GM12878 (cell line): ENCODE measurements at regions not wholly inside any gene's neighbourhood (a gene's known extent, or its start where the extent isn't known, plus 50 kb on each side); places are given as distances from the start of the nearest gene placed in this dataset.

Experiments used
- CEBPB ChIP-seq, 2 experiments: fragments of 150-350 bp in 1 of 2; IDR thresholded peaks; 2 replicates each; pipeline ENCODE4 v1.6.1; 2012 to 2014; ENCODE audit warnings: low read depth in 2 of 2, low read length in 2 of 2, borderline replicate concordance in 1 of 2, inconsistent platforms in 1 of 2
- CTCF ChIP-seq, 3 experiments: IDR thresholded peaks in 2 of 3; conservative IDR thresholded peaks in 1 of 3; 2 replicates each; pipeline ENCODE4 v1.5.1; 2011; ENCODE audit warnings: low read depth in 3 of 3, low read length in 3 of 3, mild to moderate bottlenecking in 3 of 3, control low read depth in 2 of 3, moderate library complexity in 2 of 3, inconsistent platforms in 1 of 3, mixed read lengths in 1 of 3; ENCODE audit not compliant: control insufficient read depth in 2 of 3, insufficient read depth in 1 of 3; ENCODE audit errors: extremely low read depth in 1 of 3
- FOXM1 ChIP-seq: IDR thresholded peaks from 2 replicates; pipeline ENCODE4 v1.6.1; 2012; ENCODE audit warnings: low read depth, mild to moderate bottlenecking, inconsistent platforms, low read length, moderate library complexity
- PAX5 ChIP-seq: IDR thresholded peaks from 2 replicates; pipeline ENCODE4 v1.6.1; 2011; ENCODE audit warnings: low read depth, low read length, borderline replicate concordance
- RFX5 ChIP-seq: IDR thresholded peaks from 2 replicates; pipeline ENCODE4 v1.6.1; 2011; ENCODE audit warnings: low read depth, low read length, improper control_type of control experiment
- SP1 ChIP-seq: IDR thresholded peaks from one replicate; pipeline ENCODE4 v1.6.1; 2011; ENCODE audit warnings: low read depth, low read length
- TF ChIP-seq, protein P1 (sequence below): fragments of 450-650 bp; IDR thresholded peaks from 2 replicates; pipeline ENCODE4 v1.6.1; 2017; ENCODE audit warnings: antibody characterized with exemption, mild to moderate bottlenecking, moderate library complexity
- TF ChIP-seq, protein P2 (sequence below): IDR thresholded peaks from 2 replicates; pipeline ENCODE4 v1.6.1; 2012; ENCODE audit warnings: low read length, inconsistent platforms

DNA sequence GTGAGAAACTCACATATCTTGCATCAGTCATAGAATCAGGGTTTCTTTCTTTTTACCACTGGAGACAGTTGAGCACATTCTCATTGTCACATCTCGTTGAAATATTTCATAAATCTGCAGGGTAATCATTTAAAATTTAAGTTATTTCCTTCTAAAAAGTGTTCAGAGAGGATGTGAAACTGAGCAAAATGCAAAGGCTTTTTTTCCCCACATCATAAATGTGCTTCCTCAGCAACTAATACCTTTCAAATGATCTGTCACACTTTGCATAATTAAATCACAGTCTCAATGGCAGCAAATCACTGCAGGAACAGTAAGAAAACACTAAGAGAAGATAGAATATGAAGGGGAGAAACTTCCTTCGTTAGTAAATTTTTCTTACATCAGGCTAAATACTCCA is 187.5 kb downstream of the EVX1 start:
- TF ChIP-seq CTCF (IDR thresholded peaks at IDR 0.05 in 2 of 3, conservative IDR thresholded peaks at IDR 0.05 in 1 of 3; ENCODE audit: control insufficient read depth in 2 of 3, extremely low read depth in 1 of 3, insufficient read depth in 1 of 3, low read depth in 3 of 3, low read length in 3 of 3) (no peak), SP1 (no peak), RFX5 (no peak), FOXM1 (no peak), CEBPB (IDR thresholded peaks at IDR 0.05; ENCODE audit: borderline replicate concordance in 1 of 2, low read depth in 2 of 2, low read length in 2 of 2) (no peak), PAX5 (no peak)
- TF ChIP-seq, protein P1, sequence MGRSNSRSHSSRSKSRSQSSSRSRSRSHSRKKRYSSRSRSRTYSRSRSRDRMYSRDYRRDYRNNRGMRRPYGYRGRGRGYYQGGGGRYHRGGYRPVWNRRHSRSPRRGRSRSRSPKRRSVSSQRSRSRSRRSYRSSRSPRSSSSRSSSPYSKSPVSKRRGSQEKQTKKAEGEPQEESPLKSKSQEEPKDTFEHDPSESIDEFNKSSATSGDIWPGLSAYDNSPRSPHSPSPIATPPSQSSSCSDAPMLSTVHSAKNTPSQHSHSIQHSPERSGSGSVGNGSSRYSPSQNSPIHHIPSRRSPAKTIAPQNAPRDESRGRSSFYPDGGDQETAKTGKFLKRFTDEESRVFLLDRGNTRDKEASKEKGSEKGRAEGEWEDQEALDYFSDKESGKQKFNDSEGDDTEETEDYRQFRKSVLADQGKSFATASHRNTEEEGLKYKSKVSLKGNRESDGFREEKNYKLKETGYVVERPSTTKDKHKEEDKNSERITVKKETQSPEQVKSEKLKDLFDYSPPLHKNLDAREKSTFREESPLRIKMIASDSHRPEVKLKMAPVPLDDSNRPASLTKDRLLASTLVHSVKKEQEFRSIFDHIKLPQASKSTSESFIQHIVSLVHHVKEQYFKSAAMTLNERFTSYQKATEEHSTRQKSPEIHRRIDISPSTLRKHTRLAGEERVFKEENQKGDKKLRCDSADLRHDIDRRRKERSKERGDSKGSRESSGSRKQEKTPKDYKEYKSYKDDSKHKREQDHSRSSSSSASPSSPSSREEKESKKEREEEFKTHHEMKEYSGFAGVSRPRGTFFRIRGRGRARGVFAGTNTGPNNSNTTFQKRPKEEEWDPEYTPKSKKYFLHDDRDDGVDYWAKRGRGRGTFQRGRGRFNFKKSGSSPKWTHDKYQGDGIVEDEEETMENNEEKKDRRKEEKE: no peak
- TF ChIP-seq, protein P2, sequence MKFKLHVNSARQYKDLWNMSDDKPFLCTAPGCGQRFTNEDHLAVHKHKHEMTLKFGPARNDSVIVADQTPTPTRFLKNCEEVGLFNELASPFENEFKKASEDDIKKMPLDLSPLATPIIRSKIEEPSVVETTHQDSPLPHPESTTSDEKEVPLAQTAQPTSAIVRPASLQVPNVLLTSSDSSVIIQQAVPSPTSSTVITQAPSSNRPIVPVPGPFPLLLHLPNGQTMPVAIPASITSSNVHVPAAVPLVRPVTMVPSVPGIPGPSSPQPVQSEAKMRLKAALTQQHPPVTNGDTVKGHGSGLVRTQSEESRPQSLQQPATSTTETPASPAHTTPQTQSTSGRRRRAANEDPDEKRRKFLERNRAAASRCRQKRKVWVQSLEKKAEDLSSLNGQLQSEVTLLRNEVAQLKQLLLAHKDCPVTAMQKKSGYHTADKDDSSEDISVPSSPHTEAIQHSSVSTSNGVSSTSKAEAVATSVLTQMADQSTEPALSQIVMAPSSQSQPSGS: no peak
